Colonic mucosa (tissue), 4 donors: ENCODE measurements at regions not wholly inside any gene's neighbourhood (a gene's known extent, or its start where the extent isn't known, plus 50 kb on each side); places are given as distances from the start of the nearest gene placed in this dataset.
"Not testable (repeated sequence)": the region's sequence is repeated elsewhere in the genome, so short reads cannot be mapped to it uniquely, and the experiment has no call there.

Experiments
- DNase-seq: peaks from one replicate; pipeline ENCODE4 v3.0.0-alpha.2; 2020
- H3K27ac ChIP-seq: fragments of 200-600 bp; one replicate; pipeline ENCODE4 v1.8.0; 2021
- H3K27me3 ChIP-seq: fragments of 200-600 bp; one replicate; pipeline ENCODE4 v1.8.0; 2021
- H3K36me3 ChIP-seq: fragments of 200-600 bp; one replicate; pipeline ENCODE4 v1.8.0; 2021
- H3K4me1 ChIP-seq: fragments of 200-600 bp; one replicate; pipeline ENCODE4 v1.8.0; 2021; ENCODE audit warnings: mild to moderate bottlenecking
- H3K4me3 ChIP-seq: fragments of 200-600 bp; one replicate; pipeline ENCODE4 v1.8.0; 2021
- H3K9ac ChIP-seq, 2 donors: one replicate each; pipeline ENCODE4 v1.7.0; 2013; ENCODE audit warnings: control low read depth in 2 of 2, low read depth in 2 of 2, low read length in 2 of 2
- H3K9me3 ChIP-seq: fragments of 200-600 bp; one replicate; pipeline ENCODE4 v1.8.0; 2021
- intact Hi-C: fragments of 100-400 bp; cut with DNase I; formaldehyde crosslinking; loops from one replicate; pipeline ENCODE4 v1.14.1; 2022
- TF ChIP-seq, protein P1 (sequence below): fragments of 200-600 bp; IDR thresholded peaks from one replicate; pipeline ENCODE4 v1.8.0; 2022; ENCODE audit warnings: antibody characterized with exemption, mild to moderate bottlenecking
- donor health status: healthy.
- donor health status: DM: no; HTN: no; CAD: no.
- donor health status: DM: no; HTN: no; CAD: no.

GRCh38 chr20:53774461-53775203 is 181.0 kb upstream of the ZNF217 start:
- TF ChIP-seq, protein P1, sequence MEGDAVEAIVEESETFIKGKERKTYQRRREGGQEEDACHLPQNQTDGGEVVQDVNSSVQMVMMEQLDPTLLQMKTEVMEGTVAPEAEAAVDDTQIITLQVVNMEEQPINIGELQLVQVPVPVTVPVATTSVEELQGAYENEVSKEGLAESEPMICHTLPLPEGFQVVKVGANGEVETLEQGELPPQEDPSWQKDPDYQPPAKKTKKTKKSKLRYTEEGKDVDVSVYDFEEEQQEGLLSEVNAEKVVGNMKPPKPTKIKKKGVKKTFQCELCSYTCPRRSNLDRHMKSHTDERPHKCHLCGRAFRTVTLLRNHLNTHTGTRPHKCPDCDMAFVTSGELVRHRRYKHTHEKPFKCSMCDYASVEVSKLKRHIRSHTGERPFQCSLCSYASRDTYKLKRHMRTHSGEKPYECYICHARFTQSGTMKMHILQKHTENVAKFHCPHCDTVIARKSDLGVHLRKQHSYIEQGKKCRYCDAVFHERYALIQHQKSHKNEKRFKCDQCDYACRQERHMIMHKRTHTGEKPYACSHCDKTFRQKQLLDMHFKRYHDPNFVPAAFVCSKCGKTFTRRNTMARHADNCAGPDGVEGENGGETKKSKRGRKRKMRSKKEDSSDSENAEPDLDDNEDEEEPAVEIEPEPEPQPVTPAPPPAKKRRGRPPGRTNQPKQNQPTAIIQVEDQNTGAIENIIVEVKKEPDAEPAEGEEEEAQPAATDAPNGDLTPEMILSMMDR, result no peak
- intact Hi-C loops, result no loop called here
- Histone ChIP-seq H3K36me3 (no peaks in the 10 kb centered on the region), H3K9ac (no peak overlapping the region), H3K4me1 (no peaks in the 10 kb centered on the region), H3K27ac (no peak overlapping the region), H3K9me3 (no peaks in the 10 kb centered on the region), H3K4me3 (no peak overlapping the region), H3K27me3 (no peaks in the 10 kb centered on the region)
- DNase-seq, result no peak

DNA sequence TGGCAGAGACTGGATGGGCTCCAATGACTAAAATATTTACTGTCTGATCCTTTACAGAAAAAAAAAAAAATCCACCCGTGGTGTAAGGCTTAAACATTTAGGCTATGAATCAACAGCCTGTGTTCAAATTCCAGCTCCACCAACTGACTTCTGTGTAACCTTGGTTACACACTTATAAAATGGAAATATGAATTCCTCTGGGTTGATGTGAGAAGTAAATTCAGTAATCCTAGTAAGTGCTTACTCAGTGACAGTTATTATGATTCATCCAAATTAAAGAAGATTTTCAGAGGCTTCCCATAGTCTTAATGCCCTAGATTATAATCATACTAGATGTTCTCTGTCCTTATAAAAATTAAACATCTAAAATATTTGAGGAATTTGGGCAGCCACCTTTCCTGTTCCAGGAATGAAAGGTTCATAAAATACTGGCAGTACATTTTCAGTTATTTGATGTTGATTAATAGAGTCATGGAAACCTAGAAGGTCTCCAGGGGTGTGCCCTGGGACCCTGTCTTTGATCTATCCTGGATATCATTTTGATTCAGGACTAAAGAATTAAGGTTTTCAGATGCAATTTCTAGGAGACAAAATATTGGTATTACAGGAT is 180.3 kb upstream of the ZNF217 start:
- H3K4me1 ChIP-seq, result no peaks in the 10 kb centered on the region
- H3K36me3 ChIP-seq, result no peaks in the 10 kb centered on the region
- H3K27me3 ChIP-seq, result no peaks in the 10 kb centered on the region
- intact Hi-C loops, result no loop called here
- no peak overlapping the region for H3K9ac ChIP-seq
- H3K9me3 ChIP-seq, result no peaks in the 10 kb centered on the region
- DNase-seq, result no peak
- H3K27ac ChIP-seq, result peak overlapping the region; percentile 3
- TF ChIP-seq, protein P1, result no peak
- no peak overlapping the region for H3K4me3 ChIP-seq

GRCh38 chr20:53773066-53773791 is 179.6 kb upstream of the ZNF217 start:
- H3K4me1 ChIP-seq, H3K36me3 ChIP-seq, H3K9me3 ChIP-seq, intact Hi-C loops, H3K4me3 ChIP-seq, DNase-seq, H3K27me3 ChIP-seq, H3K9ac ChIP-seq: not testable (repeated sequence)
- H3K27ac ChIP-seq, result peak overlapping the region; percentile 3

DNA sequence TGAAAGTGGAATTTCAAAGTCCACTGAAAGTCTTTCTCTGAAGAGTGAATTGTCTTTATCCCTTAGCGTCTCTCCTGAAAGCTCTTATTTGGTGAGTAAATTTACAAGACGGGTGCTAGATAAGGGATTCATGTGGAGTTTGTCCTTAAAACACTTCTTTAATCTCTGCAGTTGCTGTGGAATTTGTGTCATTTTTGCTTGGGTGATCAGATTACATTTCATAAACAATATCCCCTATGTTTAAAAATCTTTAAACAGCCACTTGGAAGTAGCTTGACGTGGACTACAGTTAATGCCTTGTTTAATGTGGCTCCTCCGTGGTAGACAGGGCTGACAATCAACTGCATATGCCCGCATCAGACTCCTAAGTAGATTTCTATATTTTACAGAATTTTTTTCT is 175.4 kb upstream of the ZNF217 start:
- TF ChIP-seq, protein P1, result no peak
- intact Hi-C loops, result no loop called here
- no peaks in the 10 kb centered on the region for H3K9me3 ChIP-seq
- no peaks in the 10 kb centered on the region for H3K4me1 ChIP-seq
- H3K36me3 ChIP-seq, result no peaks in the 10 kb centered on the region
- no peak overlapping the region for H3K9ac ChIP-seq
- H3K27me3 ChIP-seq, result no peaks in the 10 kb centered on the region
- no peak for DNase-seq
- H3K4me3 ChIP-seq, result no peak overlapping the region
- no peak overlapping the region for H3K27ac ChIP-seq

- TF ChIP-seq, protein P1, result no peak
- H3K4me1 ChIP-seq, result no peaks in the 10 kb centered on the region
- intact Hi-C loops, result no loop called here
- H3K9ac ChIP-seq, result no peak overlapping the region
- no peak overlapping the region for H3K4me3 ChIP-seq
- H3K27me3 ChIP-seq, result no peaks in the 10 kb centered on the region
- no peak for DNase-seq
- H3K36me3 ChIP-seq, result no peaks in the 10 kb centered on the region
- no peaks in the 10 kb centered on the region for H3K9me3 ChIP-seq
- no peak overlapping the region for H3K27ac ChIP-seq
These were observed 174.7 kb upstream of the ZNF217 start for GRCh38 chr20:53768329-53768728.
